GF-D8 (cell line): ENCODE measurements at regions not wholly inside any gene's neighbourhood (a gene's known extent, or its start where the extent isn't known, plus 50 kb on each side); places are given as distances from the start of the nearest gene placed in this dataset.

Experiments used
- DNase-seq: peaks from one replicate; lab custom pipeline; 2025; lab: John Stamatoyannopoulos, UW

DNA sequence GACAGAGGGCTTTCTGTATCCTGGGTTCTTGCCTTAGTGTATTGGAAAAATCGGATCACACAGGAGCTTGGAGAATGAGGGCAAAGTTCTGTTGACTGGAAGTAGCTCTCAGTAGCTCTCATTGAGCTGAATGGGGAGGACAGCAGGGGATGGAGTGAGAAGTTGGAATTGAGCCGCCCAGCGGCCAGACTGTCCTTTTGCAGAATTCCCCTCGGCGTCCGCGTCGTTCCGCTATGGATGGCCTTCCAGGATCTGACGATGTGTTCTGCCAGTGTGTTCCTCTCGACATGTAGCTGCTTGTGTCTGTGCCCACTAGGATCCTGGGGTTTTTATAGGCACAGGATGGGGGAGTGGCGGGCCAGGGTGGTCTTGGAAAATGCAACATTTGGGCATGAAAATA is 351.8 kb upstream of the SEMA3A start:
- DNase-seq = no peak

DNA sequence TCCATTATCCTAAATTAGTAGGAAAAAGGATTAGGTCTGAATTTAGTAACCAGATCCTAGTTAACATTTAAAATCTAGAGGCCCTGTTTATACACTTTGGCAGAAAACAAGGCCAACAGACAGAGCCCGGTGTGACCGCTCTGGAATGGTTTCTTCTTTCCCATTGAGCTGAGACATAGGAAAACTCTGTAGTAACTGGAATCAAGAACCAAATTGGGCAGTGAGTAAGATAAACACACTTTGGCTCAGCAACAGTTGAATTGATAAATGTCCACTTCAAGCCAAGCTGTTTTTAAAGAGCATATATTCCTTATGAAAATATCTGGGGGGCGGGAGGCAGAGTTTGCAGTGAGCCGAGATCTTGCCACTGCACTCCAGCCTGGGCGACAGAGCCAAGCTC is 343.7 kb upstream of the SEMA3A start:
- no peak for DNase-seq

DNA sequence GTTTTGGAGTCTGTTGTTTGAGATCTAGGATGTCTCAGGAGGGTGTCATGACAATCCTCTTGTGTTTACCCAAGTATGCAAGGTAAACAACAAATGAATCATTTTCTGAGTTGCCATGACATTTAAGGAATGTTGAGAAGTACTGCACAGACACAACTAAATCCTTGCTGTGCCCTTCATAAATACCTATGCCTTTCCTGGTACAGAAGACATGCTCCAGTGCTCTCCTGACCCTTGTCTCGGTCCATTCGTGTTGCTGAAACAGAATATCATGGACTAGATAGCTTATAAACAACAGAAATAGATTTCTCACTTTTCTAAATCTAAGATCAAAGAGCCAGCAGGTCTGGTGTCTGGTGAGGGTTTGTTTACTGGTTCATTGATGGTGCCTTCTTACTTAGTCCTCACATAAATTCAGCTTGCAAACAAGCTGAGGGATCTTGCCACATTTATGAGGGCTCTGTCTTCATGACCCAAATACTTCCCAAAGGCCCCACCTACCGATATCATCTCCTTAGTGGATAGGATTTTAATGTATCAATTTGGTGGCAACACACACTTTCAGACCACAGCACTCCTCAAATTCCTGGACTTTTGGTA is 341.8 kb upstream of the SEMA3A start:
- no peak for DNase-seq

DNA sequence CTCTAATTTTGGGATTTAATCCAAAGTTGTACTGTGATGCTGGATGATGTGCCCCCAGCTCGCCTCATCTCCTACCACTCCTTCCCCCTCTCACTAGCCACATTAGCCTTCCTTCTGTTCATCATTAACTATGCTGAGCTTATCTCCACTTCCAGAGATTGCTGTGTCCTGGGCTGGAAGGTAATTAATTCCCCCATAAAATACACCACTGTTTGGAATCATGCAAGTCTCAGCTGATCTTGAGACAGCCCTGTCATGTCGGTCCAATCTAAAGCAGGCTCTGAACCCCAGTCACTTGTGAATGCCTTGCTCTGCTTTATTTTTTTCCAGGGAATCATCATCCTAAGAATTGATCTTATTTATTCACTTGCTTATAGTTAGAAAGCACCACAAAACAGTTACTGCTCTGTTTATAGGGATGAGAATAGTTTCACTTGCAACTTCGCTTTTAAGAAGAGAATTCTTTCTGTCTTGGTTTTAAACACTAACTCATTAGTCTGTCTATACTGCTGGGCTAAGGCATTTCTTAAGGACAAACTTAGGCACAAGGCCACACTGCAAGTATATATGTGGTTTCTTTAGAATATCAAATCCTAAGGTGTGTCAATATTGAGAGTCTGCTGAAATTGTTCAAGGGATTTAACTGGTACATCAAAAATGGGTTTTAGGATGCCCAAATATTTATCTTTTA is 341.1 kb upstream of the SEMA3A start:
- no peak for DNase-seq

DNA sequence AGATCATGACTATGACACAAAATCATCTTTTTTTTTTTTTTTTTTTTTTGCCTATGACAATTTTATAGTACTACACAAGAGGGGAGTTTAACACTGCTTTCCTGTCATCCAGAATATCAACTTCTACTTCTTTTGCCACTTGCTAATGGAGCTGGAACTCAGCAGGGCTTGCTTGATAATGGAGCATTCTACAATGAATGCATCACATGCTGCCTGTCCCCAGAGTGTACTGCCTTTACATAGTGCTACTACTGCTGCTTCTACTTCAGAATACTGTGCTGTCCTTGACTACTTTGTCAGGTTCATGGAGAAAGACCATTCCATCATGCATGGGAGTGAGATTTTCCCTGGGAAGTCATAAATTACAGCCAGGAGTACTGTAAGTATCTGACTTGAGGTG is 338.6 kb upstream of the SEMA3A start:
- DNase-seq = no peak

DNA sequence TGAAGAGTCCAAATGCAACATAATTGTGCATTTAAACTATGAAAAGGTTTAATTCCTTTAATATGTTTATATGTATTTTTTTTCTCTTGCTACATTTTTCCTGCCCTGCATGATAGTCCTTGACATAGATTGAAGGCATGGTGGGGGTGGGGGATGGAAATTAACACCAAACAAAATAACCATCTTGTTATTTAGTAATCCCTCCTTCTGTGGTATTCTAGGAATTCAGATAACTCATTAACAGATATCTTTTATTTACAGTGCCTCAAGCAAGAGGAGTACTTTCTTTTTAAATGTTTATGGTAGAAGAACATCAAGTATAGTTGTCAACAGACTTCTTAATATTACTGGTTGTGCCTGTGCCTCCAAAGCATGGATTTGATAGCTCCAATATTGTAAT is 337.6 kb upstream of the SEMA3A start:
- no peak for DNase-seq

DNA sequence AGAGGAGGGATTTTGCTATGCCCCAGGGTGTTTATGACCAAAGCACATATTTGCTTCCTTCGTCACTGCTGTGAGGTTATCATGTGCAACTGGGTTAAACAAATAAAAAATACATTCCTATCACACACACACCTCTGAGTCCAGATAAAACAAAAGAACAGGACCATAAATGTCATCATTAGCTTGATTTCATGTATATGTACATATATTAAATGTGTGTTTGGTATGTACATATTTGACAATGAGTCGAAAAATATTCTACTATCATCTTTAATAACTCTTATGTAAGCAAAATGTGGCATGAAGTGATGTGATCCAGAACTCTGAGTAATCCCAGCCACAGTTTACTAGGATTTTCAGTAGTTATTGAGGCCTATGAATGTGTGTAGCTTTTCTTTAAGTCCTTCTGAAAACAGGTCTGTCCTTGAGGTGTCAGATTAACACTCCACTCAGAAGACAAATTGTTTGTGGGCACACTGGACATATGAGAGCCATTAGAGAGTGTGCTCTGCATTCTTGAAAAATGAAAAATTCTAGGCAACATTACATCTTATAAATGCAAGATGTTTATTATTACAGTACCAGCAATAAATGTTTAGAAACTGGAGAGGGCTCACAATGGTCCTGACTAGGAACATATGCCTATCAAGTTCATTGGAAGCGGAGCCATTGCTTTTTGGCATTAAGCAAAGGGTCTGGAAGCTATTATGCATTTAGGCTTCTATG is 335.1 kb upstream of the SEMA3A start:
- DNase-seq = no peak

DNA sequence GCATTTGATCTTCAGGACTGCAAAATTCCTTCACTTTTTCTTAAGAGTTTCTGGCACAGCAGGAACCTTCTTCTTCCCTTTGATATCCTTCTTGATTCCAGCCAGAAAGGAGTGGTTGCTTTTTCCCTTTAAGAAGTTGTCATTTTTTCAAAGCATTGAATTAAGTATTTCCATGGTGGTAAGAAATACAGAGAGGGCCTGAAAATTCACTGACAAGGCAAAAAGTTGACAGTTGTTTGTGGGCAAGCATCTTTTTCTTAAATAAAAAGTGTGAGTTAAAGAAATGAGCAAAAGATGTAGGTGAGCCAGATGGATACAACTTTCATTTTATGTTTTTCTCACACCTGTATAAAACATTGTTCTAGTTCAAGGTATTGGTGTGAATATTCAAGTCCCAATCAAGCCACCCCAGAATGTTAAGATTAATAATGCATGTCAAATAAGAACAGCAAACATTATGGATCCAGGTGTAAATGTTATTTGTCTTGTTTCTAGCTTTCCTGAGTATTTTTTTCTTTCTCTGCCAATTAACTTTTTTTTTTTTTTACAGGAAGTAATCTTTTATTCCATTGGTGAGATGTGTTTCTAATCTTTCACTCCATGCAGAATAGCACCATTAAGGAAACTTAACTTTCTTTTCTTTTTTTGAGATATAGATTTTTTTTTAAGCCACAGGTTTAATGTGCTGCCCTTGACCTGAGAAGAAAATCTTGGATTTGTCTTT is 334.3 kb upstream of the SEMA3A start:
- no peak for DNase-seq

DNA sequence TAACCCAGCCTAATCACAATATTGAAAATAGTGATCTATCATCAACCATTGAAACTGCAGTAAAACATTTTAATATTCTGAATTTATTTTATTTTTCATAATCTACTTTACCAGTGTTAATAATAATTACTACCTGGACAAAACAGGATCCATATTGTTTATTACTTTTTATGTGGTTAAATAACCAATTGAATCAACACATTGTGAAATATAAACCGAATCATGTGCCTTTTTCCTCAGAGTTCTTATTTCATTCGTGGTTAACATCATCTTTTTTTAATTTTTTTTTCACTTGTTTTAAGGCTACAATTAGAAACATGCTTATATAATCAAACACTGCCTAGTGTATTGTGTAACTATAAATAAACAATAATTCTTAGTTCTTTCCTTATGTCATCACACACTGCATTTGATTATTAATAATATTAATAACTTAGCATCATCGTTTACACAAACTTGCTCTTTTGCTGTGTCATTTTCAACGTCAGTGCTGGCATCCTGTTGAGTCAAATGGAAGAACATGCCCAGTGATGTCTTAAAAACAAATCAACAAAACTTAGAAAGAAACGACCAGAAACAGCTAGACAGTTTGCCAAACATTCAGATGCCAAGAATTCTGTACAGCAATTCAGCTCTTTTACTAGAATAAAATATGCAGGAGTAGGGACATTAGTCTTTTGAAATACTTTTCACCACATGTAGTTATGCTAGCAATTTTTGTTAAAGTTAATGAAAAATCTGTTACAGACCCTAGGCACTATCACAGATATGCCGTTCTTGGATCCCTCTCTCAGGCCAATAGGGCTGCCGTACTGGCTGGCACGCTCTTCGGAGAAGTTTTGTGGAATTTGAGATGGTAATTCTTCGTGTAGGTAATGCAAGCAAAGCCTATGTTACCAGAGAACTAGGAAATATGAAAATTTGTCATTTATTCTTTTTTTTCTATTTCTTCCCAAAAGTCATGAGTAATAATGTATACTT is 330.4 kb upstream of the SEMA3A start:
- DNase-seq = no peak

DNA sequence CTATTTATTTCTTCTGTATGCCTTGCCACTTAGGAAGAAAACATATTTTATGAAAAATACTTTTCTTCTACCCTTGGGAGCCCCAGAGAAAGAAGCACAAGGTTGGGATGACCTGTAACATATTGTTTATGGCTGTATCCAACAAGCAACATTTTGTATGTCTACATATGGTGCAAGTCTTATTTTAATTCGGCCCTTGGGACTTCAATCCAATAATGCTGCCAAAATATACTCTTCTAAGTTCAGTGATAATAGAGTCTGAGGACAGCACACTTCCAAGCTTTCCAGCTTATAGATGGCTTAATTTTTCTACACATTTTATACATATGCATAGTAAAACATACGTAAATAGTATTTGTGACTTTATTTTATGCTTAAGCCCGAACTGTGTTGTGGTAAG is 318.5 kb upstream of the SEMA3A start:
- DNase-seq = no peak

DNA sequence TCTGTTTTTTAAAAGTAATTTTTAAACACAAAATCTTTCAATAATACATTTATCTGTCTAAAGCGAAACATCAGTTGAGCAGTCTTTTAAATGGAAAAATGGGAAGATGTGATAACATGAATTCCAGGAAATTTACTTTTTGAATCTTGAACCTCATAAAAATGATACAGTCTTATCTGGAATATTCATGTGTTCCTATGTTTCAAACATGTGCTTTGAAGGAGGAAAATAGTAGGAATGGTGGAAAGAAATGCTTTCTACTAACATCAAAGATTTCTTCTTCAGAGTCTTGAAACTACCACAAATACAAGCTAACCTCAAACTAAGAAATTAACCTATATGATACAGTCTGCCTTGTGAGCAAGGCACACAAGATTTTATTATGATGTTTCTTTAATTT is 317.5 kb upstream of the SEMA3A start:
- DNase-seq = no peak

DNA sequence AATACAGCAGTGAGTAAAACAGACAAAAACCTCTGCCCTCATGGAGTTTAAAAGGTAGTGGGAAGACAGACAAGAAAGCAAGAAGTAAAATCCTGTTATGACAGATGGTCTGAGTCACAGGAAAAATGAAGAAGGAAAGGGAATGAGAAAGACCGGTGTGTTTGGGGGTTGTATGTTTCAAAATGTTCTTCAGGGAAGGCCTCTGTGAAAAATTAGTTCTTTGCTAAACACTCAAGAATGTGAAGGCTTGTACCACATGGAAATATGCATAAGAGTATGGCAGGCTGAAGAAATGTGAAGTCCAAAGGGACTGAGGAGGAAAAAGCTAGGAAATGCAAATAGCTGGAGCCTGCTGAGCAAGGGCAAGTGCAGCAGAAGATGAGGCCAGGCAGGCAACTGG is 315.9 kb upstream of the SEMA3A start:
- no peak for DNase-seq

DNA sequence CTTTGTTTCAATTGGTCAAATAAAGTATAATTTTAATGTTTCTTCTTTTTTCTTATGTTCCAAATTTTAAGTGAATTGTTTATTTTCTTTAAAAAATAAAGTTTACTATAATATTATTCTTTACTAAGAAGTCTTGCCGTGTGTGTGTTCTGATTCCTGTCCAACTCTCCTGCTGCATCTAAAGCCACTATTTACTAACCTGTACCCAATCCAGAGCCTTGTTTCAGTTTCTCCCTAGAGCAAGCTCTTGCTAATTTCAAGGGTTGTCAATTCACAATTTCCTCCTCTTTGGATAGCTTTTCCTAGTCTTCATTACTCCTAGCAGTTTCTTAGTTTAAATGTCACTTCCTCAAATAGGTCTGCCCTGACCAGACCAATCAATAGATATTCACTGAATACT is 314.9 kb upstream of the SEMA3A start:
- no peak for DNase-seq

DNA sequence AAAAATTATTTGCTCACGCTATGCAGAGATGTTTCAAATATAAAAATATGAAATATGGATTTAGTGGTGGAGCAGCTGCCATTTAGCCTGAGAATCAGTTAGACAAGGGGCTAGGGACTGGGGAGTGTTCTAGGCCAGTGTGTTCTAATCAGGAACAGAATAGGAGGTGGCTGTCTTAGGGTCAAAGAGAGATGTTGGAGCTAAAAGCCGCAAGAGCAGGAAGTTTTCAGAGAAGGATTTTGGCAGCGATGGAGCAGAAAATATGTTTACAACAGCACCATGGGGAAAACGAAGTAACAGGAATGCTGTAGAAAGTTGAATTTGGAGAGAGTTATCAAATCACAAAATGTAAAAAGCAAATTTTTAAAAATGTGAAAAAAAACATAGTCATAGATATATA is 314.0 kb upstream of the SEMA3A start:
- no peak for DNase-seq

DNA sequence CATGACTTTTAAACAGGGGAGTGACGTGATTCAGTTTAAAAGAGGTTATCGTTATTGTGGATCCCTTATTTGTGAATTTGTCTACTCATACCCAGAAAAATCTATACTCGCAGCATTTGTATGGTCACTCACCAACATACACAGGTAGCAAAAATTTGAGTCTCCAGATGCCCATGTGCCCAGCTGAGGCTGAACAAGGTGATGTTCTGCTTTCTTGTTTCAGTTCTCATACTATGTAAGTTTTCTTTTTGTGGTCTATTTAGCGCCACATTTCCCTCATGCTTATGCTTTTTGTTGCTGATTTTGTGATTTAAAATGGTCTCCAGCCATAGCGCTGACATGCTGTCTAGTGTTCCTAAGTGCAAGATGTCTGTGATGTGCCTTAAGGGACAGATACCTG is 312.9 kb upstream of the SEMA3A start:
- no peak for DNase-seq

DNA sequence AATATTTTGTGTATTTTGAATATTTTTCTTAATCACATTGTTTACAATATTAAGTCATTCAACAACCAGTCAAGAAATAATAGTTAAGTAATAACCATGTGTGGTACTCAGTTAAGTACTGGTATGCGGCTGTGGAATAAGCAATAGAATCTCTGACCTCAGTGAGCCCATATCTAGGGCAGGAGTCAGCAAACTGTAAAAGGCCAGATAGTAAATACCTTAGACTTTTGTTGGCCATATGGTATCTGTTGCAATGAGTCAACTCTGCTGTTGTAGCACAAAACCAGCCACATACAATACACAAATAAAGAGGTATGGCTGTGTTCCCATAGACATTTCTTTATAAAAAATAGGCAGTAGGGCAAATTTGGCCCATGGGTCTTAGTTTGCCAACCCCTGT is 311.6 kb upstream of the SEMA3A start:
- no peak for DNase-seq

DNA sequence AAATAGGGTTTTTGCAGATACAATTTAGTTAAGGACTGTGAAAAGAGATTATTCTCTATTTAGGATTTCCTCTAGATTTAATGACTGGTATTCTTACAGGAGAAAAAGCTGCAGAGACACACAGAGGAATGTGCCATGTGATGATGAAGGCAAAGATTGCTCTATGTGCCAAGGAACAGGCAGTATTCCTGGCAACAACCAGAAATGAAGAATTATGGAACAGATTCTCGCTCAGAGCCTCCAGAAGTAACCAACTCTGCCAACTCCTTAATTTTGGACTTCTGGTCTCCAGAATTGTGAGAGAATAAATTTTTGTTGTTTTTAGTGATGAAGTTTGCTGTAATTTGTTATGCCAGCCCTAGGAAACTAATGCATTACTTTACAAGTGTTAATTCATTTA is 307.6 kb upstream of the SEMA3A start:
- no peak for DNase-seq

DNA sequence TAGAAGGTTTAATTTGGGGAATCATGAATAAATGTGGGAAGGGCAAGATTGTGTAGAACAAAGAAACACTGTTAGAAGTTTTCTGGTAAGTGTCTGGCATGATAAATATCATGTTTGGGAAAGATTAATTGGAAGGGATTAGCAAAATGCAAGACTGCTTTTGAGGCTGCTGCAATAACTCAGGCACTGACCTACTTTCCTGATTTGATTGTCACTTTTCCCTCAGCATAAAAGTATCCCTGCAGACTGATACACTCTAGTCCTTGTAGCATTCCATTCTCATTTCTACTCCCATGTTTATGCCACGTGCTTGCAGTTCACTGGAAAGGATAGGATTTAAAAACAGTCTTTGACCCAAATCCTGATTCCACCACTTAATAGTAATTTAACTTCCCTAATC is 303.3 kb upstream of the SEMA3A start:
- no peak for DNase-seq

DNA sequence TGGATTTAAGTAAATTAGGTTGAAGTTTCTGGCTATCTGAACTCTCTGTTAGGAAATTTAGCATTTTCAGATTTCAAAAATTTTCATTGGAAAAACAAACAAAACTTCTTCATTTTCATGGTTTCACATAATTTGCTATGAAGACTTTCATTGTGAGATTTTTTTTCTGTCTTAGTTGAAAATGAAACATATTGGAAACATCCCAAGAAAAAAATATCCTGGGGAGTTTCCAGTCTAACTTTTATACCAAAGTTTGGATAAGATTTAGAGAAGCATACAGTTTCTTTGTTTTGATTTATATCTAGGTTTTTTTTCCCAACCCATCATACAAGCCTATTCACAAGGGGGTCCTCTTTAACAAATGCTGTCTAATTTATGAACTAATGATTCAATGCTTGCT is 300.5 kb upstream of the SEMA3A start:
- DNase-seq = no peak

DNA sequence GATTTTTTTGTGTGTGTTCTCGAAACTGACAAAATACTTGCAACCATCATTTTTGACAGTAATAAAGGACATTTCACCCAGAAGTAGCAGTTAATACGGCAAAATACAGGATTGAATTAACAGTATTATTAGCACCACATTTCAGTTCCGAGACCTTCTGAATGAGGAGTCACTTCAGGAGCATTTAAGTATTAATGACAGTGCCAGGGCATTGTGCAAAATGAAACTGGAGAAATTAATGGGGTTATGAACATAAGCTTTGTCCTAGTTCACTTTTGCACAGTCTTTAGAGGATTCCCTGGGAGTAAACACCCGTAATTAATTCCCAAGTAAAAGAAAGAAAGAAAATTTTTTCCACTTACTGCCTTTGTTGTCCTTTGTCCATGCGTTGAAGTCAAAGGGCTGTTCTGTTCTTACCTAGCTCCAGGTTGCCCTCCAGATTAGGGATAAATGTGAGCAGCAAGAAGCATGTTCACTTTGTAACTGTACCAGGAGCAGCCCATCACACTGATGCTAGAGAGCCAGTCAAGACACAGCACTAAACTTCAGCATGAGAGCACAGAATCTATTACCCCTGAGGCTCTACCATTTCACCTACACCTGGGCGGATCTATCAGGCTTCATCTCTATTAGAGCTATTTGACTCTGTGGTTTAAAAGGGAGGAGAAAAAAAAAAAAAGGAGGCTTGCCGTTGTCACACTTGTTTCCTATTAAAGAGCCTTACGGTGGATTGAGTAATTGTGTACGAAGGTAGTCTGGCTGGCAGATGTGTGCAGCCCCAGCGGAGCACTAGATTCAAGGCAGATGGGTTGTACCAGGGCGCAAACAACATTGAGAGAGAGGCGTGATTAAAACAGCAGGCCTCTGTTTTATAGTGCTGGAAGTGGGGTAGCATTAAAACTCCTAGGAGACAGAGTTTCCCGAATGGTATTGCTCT is 297.8 kb upstream of the SEMA3A start:
- no peak for DNase-seq

DNA sequence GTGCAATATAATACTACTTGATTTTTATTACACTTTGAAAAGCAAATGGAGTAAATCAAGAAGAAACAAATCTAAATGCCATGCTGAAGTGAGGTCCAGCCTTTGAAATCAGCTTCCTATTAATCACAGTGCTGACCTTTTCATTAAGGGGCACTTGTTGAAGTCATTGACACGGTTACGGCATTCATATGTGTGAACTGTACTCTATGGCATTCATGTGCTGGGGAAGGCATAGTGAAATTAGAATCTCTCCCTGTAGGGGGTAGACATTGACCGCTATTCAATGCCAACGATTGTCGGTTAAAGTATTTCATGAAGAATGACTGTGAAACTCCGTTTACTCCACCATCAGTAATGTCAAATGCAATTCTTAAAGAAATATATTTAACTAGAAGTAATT is 296.1 kb upstream of the SEMA3A start:
- no peak for DNase-seq
